Endothelial cell of umbilical vein (primary cell): ENCODE measurements at regions not wholly inside any gene's neighbourhood (a gene's known extent, or its start where the extent isn't known, plus 50 kb on each side); places are given as distances from the start of the nearest gene placed in this dataset.

Experiments used
- BruUV-seq: library from RNA; stranded (reverse); fragments of 400-500 nt; replicated peaks from 2 replicates; lab custom pipeline; 2021; lab: Mats Ljungman, UMichigan
- CTCF ChIA-PET: fragments of 300-600, 350-600 bp; sonication (Branson Sonifier 250); formaldehyde crosslinking; loops from one replicate; lab custom pipeline; 2021; ENCODE audit warnings: antibody characterized with exemption, inconsistent platforms; lab: Charles Lee
- POLR2A ChIA-PET: fragments of 300-600, 350-600 bp; sonication (Branson Sonifier 250); formaldehyde crosslinking; loops from one replicate; lab custom pipeline; 2021; ENCODE audit warnings: antibody characterized with exemption, inconsistent platforms; lab: Charles Lee
- DNase-seq: peaks from one replicate; pipeline ENCODE4 v3.0.0-alpha.2; 2011; ENCODE audit warnings: low read depth, low spot score
- FAIRE-seq: peaks from 2 replicates; lab custom pipeline; 2011; peaks lifted over from hg19 to GRCh38; lab: Jason Lieb, UNC
- H2AFZ ChIP-seq: 2 replicates; pipeline ENCODE4 v1.6.0; 2012; ENCODE audit warnings: low read depth, low read length, control low read depth, inconsistent platforms
- H3K27ac ChIP-seq: 2 replicates; pipeline ENCODE4 v1.5.1; 2011; ENCODE audit warnings: low read depth, mild to moderate bottlenecking, control low read depth, low read length, moderate library complexity; ENCODE audit not compliant: insufficient read depth
- H3K27me3 ChIP-seq, 2 experiments: 2 replicates each; pipeline versions ENCODE4 v1.6.0 to v1.6.1; 2011; ENCODE audit warnings: low read length in 2 of 2, mixed read lengths in 1 of 2; ENCODE audit not compliant: control insufficient read depth in 2 of 2, insufficient read depth in 2 of 2
- H3K36me3 ChIP-seq, 2 experiments: 2 replicates in 1 of 2; 3 replicates in 1 of 2; pipeline ENCODE4 v1.5.1; 2011; ENCODE audit warnings: low read length in 2 of 2, mild to moderate bottlenecking in 1 of 2, moderate library complexity in 1 of 2; ENCODE audit not compliant: control insufficient read depth in 2 of 2, insufficient read depth in 2 of 2; ENCODE audit errors: extremely low read depth in 1 of 2
- H3K4me1 ChIP-seq: 3 replicates; pipeline ENCODE4 v1.5.1; 2011; ENCODE audit warnings: mild to moderate bottlenecking, low read length; ENCODE audit not compliant: control insufficient read depth, insufficient read depth; ENCODE audit errors: extremely low read depth
- H3K4me2 ChIP-seq: 2 replicates; pipeline ENCODE4 v1.6.1; 2011; ENCODE audit warnings: low read length, control low read depth, mixed read lengths; ENCODE audit not compliant: insufficient read depth
- H3K4me3 ChIP-seq, 3 experiments: fragments of 200-600 bp in 1 of 3; sonication (generic), shearing (Covaris generic) in 1 of 3; replicated peaks in 1 of 3; 2 replicates each; pipeline ENCODE4 v1.5.1; 2011 to 2016; ENCODE audit warnings: control low read depth in 3 of 3, low read length in 3 of 3, mild to moderate bottlenecking in 2 of 3, inconsistent platforms in 1 of 3, low read depth in 1 of 3, moderate library complexity in 1 of 3; ENCODE audit not compliant: insufficient read depth in 1 of 3
- H3K79me2 ChIP-seq: 2 replicates; pipeline ENCODE4 v1.6.0; 2012; ENCODE audit warnings: low read length, inconsistent platforms; ENCODE audit not compliant: control insufficient read depth, insufficient read depth
- H3K9ac ChIP-seq: replicated peaks from 2 replicates; pipeline ENCODE3; 2011; ENCODE audit warnings: low read length, control low read depth; ENCODE audit not compliant: insufficient read depth; ENCODE audit errors: extremely low read depth
- H3K9me1 ChIP-seq: replicated peaks from 3 replicates; pipeline ENCODE4 v1.6.0; 2011; ENCODE audit warnings: mild to moderate bottlenecking, low read length; ENCODE audit not compliant: control insufficient read depth, insufficient read depth; ENCODE audit errors: extremely low read depth
- H3K9me3 ChIP-seq: replicated peaks from 2 replicates; pipeline ENCODE4 v1.5.1; 2012; ENCODE audit warnings: low read length, inconsistent platforms; ENCODE audit not compliant: control insufficient read depth, insufficient read depth
- H4K20me1 ChIP-seq: replicated peaks from 2 replicates; pipeline ENCODE3; 2011; ENCODE audit warnings: mild to moderate bottlenecking, low read length; ENCODE audit not compliant: control insufficient read depth, insufficient read depth; ENCODE audit errors: extremely low read depth
- EZH2 ChIP-seq: IDR thresholded peaks from 2 replicates; pipeline ENCODE4 v1.6.1; 2012; ENCODE audit warnings: borderline replicate concordance, low read depth, mild to moderate bottlenecking, moderate library complexity, low read length, inconsistent platforms; ENCODE audit not compliant: severe bottlenecking
- FOS ChIP-seq: IDR thresholded peaks from 2 replicates; pipeline ENCODE4 v1.6.1; 2011; ENCODE audit warnings: mild to moderate bottlenecking, low read length, moderate library complexity, borderline replicate concordance; ENCODE audit not compliant: insufficient read depth
- GATA2 ChIP-seq: IDR thresholded peaks from 2 replicates; pipeline ENCODE4 v1.7.0; 2011; ENCODE audit warnings: low read depth, mild to moderate bottlenecking, moderate library complexity, mixed read lengths, low read length; ENCODE audit not compliant: insufficient read length, insufficient read depth
- JUN ChIP-seq: IDR thresholded peaks from 2 replicates; pipeline ENCODE4 v1.6.1; 2011; ENCODE audit warnings: borderline replicate concordance, low read depth; ENCODE audit not compliant: insufficient read length, insufficient read depth
- MAX ChIP-seq: IDR thresholded peaks from 2 replicates; pipeline ENCODE4 v1.6.1; 2011; ENCODE audit not compliant: insufficient read depth, insufficient read length
- POLR2A ChIP-seq: IDR thresholded peaks from 2 replicates; pipeline ENCODE4 v1.6.1; 2012; ENCODE audit warnings: low read depth, mild to moderate bottlenecking, control low read depth, low read length
- POLR2AphosphoS5 ChIP-seq: IDR thresholded peaks from 2 replicates; pipeline ENCODE4 v1.6.1; 2012; ENCODE audit warnings: low read depth, mild to moderate bottlenecking, control low read depth, low read length, moderate library complexity; ENCODE audit not compliant: insufficient read depth
- dilution Hi-C: fragments of 300-500 bp; cut with MboI; formaldehyde crosslinking; loops from one replicate; pipeline ENCODE4 v1.15.0; 2019; ENCODE audit warnings: low sequenced_read_pairs; ENCODE audit not compliant: extremely low pct_ligation_motif_present
- intact Hi-C: fragments of 100-400 bp; cut with micrococcal nuclease; formaldehyde crosslinking; loops from one replicate; pipeline ENCODE4 v1.10.0; 2022
- TF ChIP-seq, protein P1 (sequence below), 2 donors: IDR thresholded peaks; 1 replicate in 1 of 2; 2 replicates in 1 of 2; pipeline ENCODE4 v1.5.1; 2011; ENCODE audit warnings: low read length in 2 of 2, mild to moderate bottlenecking in 2 of 2, moderate library complexity in 2 of 2, control low read depth in 1 of 2, inconsistent platforms in 1 of 2, low read depth in 1 of 2; ENCODE audit not compliant: insufficient read depth in 1 of 2; ENCODE audit errors: extremely low read depth in 1 of 2

GRCh38 chr1:81345110-81345509 is 455.6 kb upstream of the ADGRL2 start:
- intact Hi-C loops (no loop called here), dilution Hi-C loops (no loop called here)
- Histone ChIP-seq H3K9me1 (no peaks in the 10 kb centered on the region), H4K20me1 (no peaks in the 10 kb centered on the region), H3K4me1 (peaks cover 5% of the 10 kb centered on the region), H3K9ac (no peak overlapping the region), H3K79me2 (no peaks in the 10 kb centered on the region), H3K4me3 (no peak overlapping the region), H3K9me3 (no peaks in the 10 kb centered on the region), H3K4me2 (no peak overlapping the region), H3K27me3 (no peaks in the 10 kb centered on the region), H2AFZ (no peak overlapping the region), H3K36me3 (no peaks in the 10 kb centered on the region), H3K27ac (no peak overlapping the region)
- TF ChIP-seq, protein P1, sequence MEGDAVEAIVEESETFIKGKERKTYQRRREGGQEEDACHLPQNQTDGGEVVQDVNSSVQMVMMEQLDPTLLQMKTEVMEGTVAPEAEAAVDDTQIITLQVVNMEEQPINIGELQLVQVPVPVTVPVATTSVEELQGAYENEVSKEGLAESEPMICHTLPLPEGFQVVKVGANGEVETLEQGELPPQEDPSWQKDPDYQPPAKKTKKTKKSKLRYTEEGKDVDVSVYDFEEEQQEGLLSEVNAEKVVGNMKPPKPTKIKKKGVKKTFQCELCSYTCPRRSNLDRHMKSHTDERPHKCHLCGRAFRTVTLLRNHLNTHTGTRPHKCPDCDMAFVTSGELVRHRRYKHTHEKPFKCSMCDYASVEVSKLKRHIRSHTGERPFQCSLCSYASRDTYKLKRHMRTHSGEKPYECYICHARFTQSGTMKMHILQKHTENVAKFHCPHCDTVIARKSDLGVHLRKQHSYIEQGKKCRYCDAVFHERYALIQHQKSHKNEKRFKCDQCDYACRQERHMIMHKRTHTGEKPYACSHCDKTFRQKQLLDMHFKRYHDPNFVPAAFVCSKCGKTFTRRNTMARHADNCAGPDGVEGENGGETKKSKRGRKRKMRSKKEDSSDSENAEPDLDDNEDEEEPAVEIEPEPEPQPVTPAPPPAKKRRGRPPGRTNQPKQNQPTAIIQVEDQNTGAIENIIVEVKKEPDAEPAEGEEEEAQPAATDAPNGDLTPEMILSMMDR (IDR thresholded peaks at IDR 0.05; ENCODE audit: extremely low read depth in 1 of 2, insufficient read depth in 1 of 2, low read depth in 1 of 2, low read length in 2 of 2): no peak
- no peak for TF ChIP-seq GATA2
- no peak for TF ChIP-seq POLR2A
- TF ChIP-seq MAX: no peak
- no peak for TF ChIP-seq EZH2
- TF ChIP-seq POLR2AphosphoS5: no peak
- no peak for TF ChIP-seq FOS
- TF ChIP-seq JUN: no peak
- DNase-seq (no peak), FAIRE-seq (no peak)
- ChIA-PET POLR2A (no interaction called here), CTCF (no interaction called here)
- BruUV-seq: no TSS peak
